H9 (cell line): ENCODE measurements at regions not wholly inside any gene's neighbourhood (a gene's known extent, or its start where the extent isn't known, plus 50 kb on each side); places are given as distances from the start of the nearest gene placed in this dataset.

Experiments used
- DNase-seq: peaks from one replicate; pipeline ENCODE4 v3.0.0-alpha.2; 2017
- H2AFZ ChIP-seq: one replicate; pipeline ENCODE4 v1.6.1; 2013; ENCODE audit warnings: mild to moderate bottlenecking, low read length, control low read depth, moderate library complexity
- H2AK5ac ChIP-seq: 2 replicates; pipeline ENCODE4 v1.6.1; 2013; ENCODE audit warnings: low read length, control low read depth, mixed read lengths; ENCODE audit not compliant: insufficient read length
- H2BK120ac ChIP-seq: one replicate; pipeline ENCODE4 v1.6.1; 2013; ENCODE audit warnings: low read depth, mild to moderate bottlenecking, low read length, control low read depth, inconsistent platforms; ENCODE audit not compliant: poor library complexity, severe bottlenecking
- H2BK12ac ChIP-seq: 2 replicates; pipeline ENCODE4 v1.6.1; 2013; ENCODE audit warnings: low read length, control low read depth, mixed read lengths, low read depth; ENCODE audit not compliant: insufficient read length
- H2BK15ac ChIP-seq: 2 replicates; pipeline ENCODE4 v1.6.1; 2013; ENCODE audit warnings: low read depth, low read length, control low read depth
- H2BK20ac ChIP-seq: one replicate; pipeline ENCODE4 v1.6.1; 2013; ENCODE audit warnings: low read depth, mild to moderate bottlenecking, low read length, control low read depth, inconsistent platforms; ENCODE audit not compliant: poor library complexity, severe bottlenecking
- H2BK5ac ChIP-seq: 2 replicates; pipeline ENCODE4 v1.6.1; 2013; ENCODE audit warnings: low read length, control low read depth, mixed read lengths; ENCODE audit not compliant: insufficient read length
- H3K14ac ChIP-seq: 2 replicates; pipeline ENCODE4 v1.6.1; 2013; ENCODE audit warnings: low read length, control low read depth; ENCODE audit not compliant: insufficient read depth
- H3K18ac ChIP-seq: 2 replicates; pipeline ENCODE4 v1.6.1; 2013; ENCODE audit warnings: low read depth, mild to moderate bottlenecking, mixed read lengths, low read length, control low read depth; ENCODE audit not compliant: insufficient read length
- H3K23ac ChIP-seq: 2 replicates; pipeline ENCODE4 v1.6.1; 2013; ENCODE audit warnings: low read length, control low read depth, mixed read lengths, low read depth; ENCODE audit not compliant: insufficient read length
- H3K23me2 ChIP-seq: 2 replicates; pipeline ENCODE4 v1.6.1; 2013; ENCODE audit warnings: low read depth, mild to moderate bottlenecking, mixed read lengths, low read length, control low read depth; ENCODE audit not compliant: insufficient read length, poor library complexity, severe bottlenecking
- H3K27ac ChIP-seq: 2 replicates; pipeline ENCODE4 v1.5.1; 2013; ENCODE audit warnings: low read length, control low read depth, mixed read lengths, low read depth; ENCODE audit not compliant: insufficient read length
- H3K27me3 ChIP-seq: 2 replicates; pipeline ENCODE4 v1.6.1; 2013; ENCODE audit warnings: low read length, control low read depth, inconsistent platforms; ENCODE audit not compliant: insufficient read depth
- H3K4ac ChIP-seq: 2 replicates; pipeline ENCODE4 v1.6.1; 2013; ENCODE audit warnings: low read depth, mild to moderate bottlenecking, control low read depth, inconsistent platforms, low read length, moderate library complexity
- H3K4me1 ChIP-seq: 2 replicates; pipeline ENCODE4 v1.6.1; 2013; ENCODE audit warnings: low read length, control low read depth, inconsistent platforms; ENCODE audit not compliant: insufficient read depth
- H3K4me2 ChIP-seq: 2 replicates; pipeline ENCODE4 v1.6.1; 2013; ENCODE audit warnings: low read length, control low read depth, mixed read lengths; ENCODE audit not compliant: insufficient read length, insufficient read depth
- H3K56ac ChIP-seq: 2 replicates; pipeline ENCODE4 v1.6.1; 2013; ENCODE audit warnings: low read depth, mild to moderate bottlenecking, mixed read lengths, low read length, control low read depth; ENCODE audit not compliant: insufficient read length
- H3K79me1 ChIP-seq: 2 replicates; pipeline ENCODE4 v1.6.1; 2013; ENCODE audit warnings: low read depth, mild to moderate bottlenecking, moderate library complexity, low read length, control low read depth, inconsistent platforms; ENCODE audit not compliant: insufficient read depth, poor library complexity, severe bottlenecking
- H3K79me2 ChIP-seq: 2 replicates; pipeline ENCODE4 v1.6.1; 2013; ENCODE audit warnings: low read length, control low read depth, inconsistent platforms; ENCODE audit not compliant: insufficient read depth
- H3K9ac ChIP-seq: 2 replicates; pipeline ENCODE4 v1.6.1; 2013; ENCODE audit warnings: low read length, control low read depth, mixed read lengths; ENCODE audit not compliant: insufficient read length; ENCODE audit errors: extremely low read depth
- H3K9me3 ChIP-seq: one replicate; pipeline ENCODE4 v1.6.1; 2013; ENCODE audit warnings: low read depth, low read length, inconsistent platforms; ENCODE audit not compliant: control insufficient read depth
- H3T11ph ChIP-seq: one replicate; pipeline ENCODE4 v1.6.1; 2013; ENCODE audit warnings: mild to moderate bottlenecking, low read length, control low read depth, inconsistent platforms
- H4K20me1 ChIP-seq: one replicate; pipeline ENCODE4 v1.6.1; 2013; ENCODE audit not compliant: control insufficient read depth, insufficient read length, insufficient read depth
- H4K5ac ChIP-seq: 2 replicates; pipeline ENCODE4 v1.6.1; 2013; ENCODE audit warnings: low read depth, mild to moderate bottlenecking, mixed read lengths, low read length, control low read depth; ENCODE audit not compliant: insufficient read length
- H4K8ac ChIP-seq: replicated peaks from 2 replicates; pipeline ENCODE4 v1.6.1; 2013; ENCODE audit warnings: low read length, control low read depth, mixed read lengths, low read depth; ENCODE audit not compliant: insufficient read length
- H4K91ac ChIP-seq: 2 replicates; pipeline ENCODE4 v1.6.1; 2013; ENCODE audit warnings: low read depth, mild to moderate bottlenecking, moderate library complexity, mixed read lengths, low read length, control low read depth; ENCODE audit not compliant: insufficient read length
- H3K27ac Mint-ChIP-seq, 3 experiments: 2 replicates in 2 of 3; 3 replicates in 1 of 3; pipeline ENCODE4 v1.8.0; 2020 to 2021; ENCODE audit warnings: mixed read lengths in 3 of 3, mild to moderate bottlenecking in 1 of 3, moderate library complexity in 1 of 3
- H3K27me3 Mint-ChIP-seq: 2 replicates; pipeline ENCODE4 v1.8.0; 2021; ENCODE audit warnings: low read depth, mild to moderate bottlenecking, moderate library complexity, mixed read lengths
- H3K36me3 Mint-ChIP-seq, 3 experiments: 2 replicates in 2 of 3; 3 replicates in 1 of 3; pipeline ENCODE4 v1.8.0; 2020 to 2021; ENCODE audit warnings: low read depth in 3 of 3, mixed read lengths in 3 of 3; ENCODE audit not compliant: insufficient read depth in 1 of 3
- H3K4me1 Mint-ChIP-seq, 2 experiments: 2 replicates each; pipeline ENCODE4 v1.8.0; 2020; ENCODE audit warnings: mixed read lengths in 2 of 2
- H3K4me3 Mint-ChIP-seq, 2 experiments: 2 replicates in 1 of 2; 3 replicates in 1 of 2; pipeline ENCODE4 v1.8.0; 2020 to 2021; ENCODE audit warnings: mild to moderate bottlenecking in 2 of 2, mixed read lengths in 2 of 2, moderate library complexity in 1 of 2
- H3K9me3 Mint-ChIP-seq, 2 experiments: 2 replicates in 1 of 2; 3 replicates in 1 of 2; pipeline ENCODE4 v1.8.0; 2020; ENCODE audit warnings: mild to moderate bottlenecking in 2 of 2, mixed read lengths in 2 of 2, moderate library complexity in 1 of 2
- WGBS: extraction: QIAGEN DNeasy Blood & Tissue Kit; methylation state at CpG from one replicate; pipeline ENCODE4 v1.1.7; 2013; ENCODE audit warnings: missing lambda C conversion rate, low lambda C conversion rate, mixed read lengths; ENCODE audit not compliant: insufficient read length; ENCODE audit errors: extremely low coverage; 5-methylcytosine and 5-hydroxymethylcytosine counted together
- TF ChIP-seq, protein P1 (sequence below): fragments of 200-600 bp; sonication (generic); conservative IDR thresholded peaks from 3 replicates; pipeline ENCODE4 v1.8.0; 2021; ENCODE audit warnings: antibody characterized with exemption, mild to moderate bottlenecking

DNA sequence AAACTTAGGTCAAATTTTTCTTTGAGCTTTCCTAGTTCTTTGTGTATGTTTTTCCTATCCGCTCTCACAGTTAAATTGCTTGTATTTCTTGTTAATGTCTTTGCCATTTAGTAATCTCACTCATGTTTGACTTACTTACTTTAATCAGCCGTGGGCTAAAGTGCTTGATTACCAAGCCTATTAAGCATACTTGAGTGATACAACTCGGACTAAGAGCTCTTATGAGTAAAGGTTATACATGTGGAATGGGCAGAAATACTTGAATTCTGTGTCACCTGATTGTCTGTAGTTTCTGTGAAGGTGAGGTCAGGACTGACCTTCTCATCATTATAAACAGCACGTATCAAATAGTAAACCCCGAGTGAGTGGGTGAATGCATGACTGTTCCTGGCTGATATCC, 664.5 kb downstream of the PDHA2 start:
- Histone ChIP-seq H4K5ac (no peak overlapping the region), H3K27ac (no peak overlapping the region), H3K23ac (no peak overlapping the region), H4K20me1 (no peaks in the 10 kb centered on the region), H2AFZ (no peak overlapping the region), H3K14ac (no peak overlapping the region), H3T11ph (no peak overlapping the region), H3K9me3 (no peaks in the 10 kb centered on the region), H4K8ac (no peak overlapping the region), H3K18ac (no peak overlapping the region), H2BK12ac (no peak overlapping the region), H3K4me2 (no peak overlapping the region), H2BK15ac (no peak overlapping the region), H3K27me3 (no peaks in the 10 kb centered on the region), H3K23me2 (no peaks in the 10 kb centered on the region), H2BK20ac (no peak overlapping the region), H3K79me2 (no peaks in the 10 kb centered on the region), H2AK5ac (no peak overlapping the region), H3K56ac (no peak overlapping the region), H3K79me1 (no peaks in the 10 kb centered on the region), H2BK120ac (no peak overlapping the region), H2BK5ac (no peak overlapping the region), H3K4me1 (no peaks in the 10 kb centered on the region), H4K91ac (no peak overlapping the region), H3K9ac (no peak overlapping the region), H3K4ac (no peak overlapping the region)
- H3K9me3 Mint-ChIP-seq, result peaks cover 4 to 5% of the 10 kb centered on the region in 2 experiments; a peak in 3 of 5 replicates
- peaks cover 0 to 6% (median 5%) of the 10 kb centered on the region in 3 experiments; a peak in 3 of 7 replicates for H3K36me3 Mint-ChIP-seq
- no peak for DNase-seq
- H3K4me1 Mint-ChIP-seq, result no peaks in the 10 kb centered on the region
- H3K4me3 Mint-ChIP-seq, result no peak overlapping the region
- TF ChIP-seq, protein P1, sequence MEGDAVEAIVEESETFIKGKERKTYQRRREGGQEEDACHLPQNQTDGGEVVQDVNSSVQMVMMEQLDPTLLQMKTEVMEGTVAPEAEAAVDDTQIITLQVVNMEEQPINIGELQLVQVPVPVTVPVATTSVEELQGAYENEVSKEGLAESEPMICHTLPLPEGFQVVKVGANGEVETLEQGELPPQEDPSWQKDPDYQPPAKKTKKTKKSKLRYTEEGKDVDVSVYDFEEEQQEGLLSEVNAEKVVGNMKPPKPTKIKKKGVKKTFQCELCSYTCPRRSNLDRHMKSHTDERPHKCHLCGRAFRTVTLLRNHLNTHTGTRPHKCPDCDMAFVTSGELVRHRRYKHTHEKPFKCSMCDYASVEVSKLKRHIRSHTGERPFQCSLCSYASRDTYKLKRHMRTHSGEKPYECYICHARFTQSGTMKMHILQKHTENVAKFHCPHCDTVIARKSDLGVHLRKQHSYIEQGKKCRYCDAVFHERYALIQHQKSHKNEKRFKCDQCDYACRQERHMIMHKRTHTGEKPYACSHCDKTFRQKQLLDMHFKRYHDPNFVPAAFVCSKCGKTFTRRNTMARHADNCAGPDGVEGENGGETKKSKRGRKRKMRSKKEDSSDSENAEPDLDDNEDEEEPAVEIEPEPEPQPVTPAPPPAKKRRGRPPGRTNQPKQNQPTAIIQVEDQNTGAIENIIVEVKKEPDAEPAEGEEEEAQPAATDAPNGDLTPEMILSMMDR, result no peak
- WGBS, result no CpG with 5 or more reads among the region's 5 CpGs
- no peaks in the 10 kb centered on the region for H3K27me3 Mint-ChIP-seq
- H3K27ac Mint-ChIP-seq, result no peak overlapping the region
